Prostate gland (tissue), 2 donors: ENCODE measurements at regions not wholly inside any gene's neighbourhood (a gene's known extent, or its start where the extent isn't known, plus 50 kb on each side); places are given as distances from the start of the nearest gene placed in this dataset.

Experiments
- CTCF ChIP-seq, 4 experiments: fragments of 200-600 bp in 2 of 4; fragments of 450-650 bp in 2 of 4; sonication (generic) in 2 of 4; IDR thresholded peaks; 1 replicate in 3 of 4; 2 replicates in 1 of 4; pipeline ENCODE4 v1.5.1; 2016 to 2019; ENCODE audit warnings: antibody characterized with exemption in 4 of 4, mild to moderate bottlenecking in 2 of 4, moderate library complexity in 2 of 4
- POLR2A ChIP-seq: fragments of 450-650 bp; IDR thresholded peaks from one replicate; pipeline ENCODE4 v1.6.1; 2016; ENCODE audit warnings: antibody characterized with exemption, mild to moderate bottlenecking

- TF ChIP-seq CTCF (IDR thresholded peaks at IDR 0.05) (no peak), POLR2A (no peak)
Measured at GRCh38 chr7:81140252-81140651, 221.4 kb upstream of the SEMA3C start.
